ENCODE measurements at regions not wholly inside any gene's neighbourhood (a gene's known extent, or its start where the extent isn't known, plus 50 kb on each side); places are given as distances from the start of the nearest gene placed in this dataset.

GRCh38 chr2:117738991-117739839 lies 75.3 kb upstream of the DDX18 start:
- H3K36me3 ChIP-seq = no peaks in the 10 kb centered on the region
- intact Hi-C loops (cut with DNase I; ENCODE audit: low total_unique reads) = no loop called here
- no peak for TF ChIP-seq POLR2A (IDR thresholded peaks at IDR 0.05)
- no peak for TF ChIP-seq POLR2AphosphoS5 (IDR thresholded peaks at IDR 0.05)
- no peak for TF ChIP-seq CTCF (IDR thresholded peaks at IDR 0.05)
- H3K9me3 ChIP-seq = no peaks in the 10 kb centered on the region
- no peaks in the 10 kb centered on the region for H3K27me3 ChIP-seq
- H3K4me1 ChIP-seq = no peaks in the 10 kb centered on the region
- H3K27ac ChIP-seq = no peak overlapping the region
- H3K4me3 ChIP-seq = no peak overlapping the region
- DNase-seq (ENCODE audit: low spot score in 2 of 2) = no peak

GRCh38 chr2:117745537-117745936 lies 69.0 kb upstream of the DDX18 start:
- H3K9me3 ChIP-seq = no peaks in the 10 kb centered on the region
- no peaks in the 10 kb centered on the region for H3K36me3 ChIP-seq
- H3K4me3 ChIP-seq = no peak overlapping the region
- DNase-seq (ENCODE audit: low spot score in 2 of 2) = no peak
- H3K27me3 ChIP-seq = no peaks in the 10 kb centered on the region
- H3K27ac ChIP-seq = no peak overlapping the region
- intact Hi-C loops (cut with DNase I; ENCODE audit: low total_unique reads) = no loop called here
- TF ChIP-seq POLR2AphosphoS5 (IDR thresholded peaks at IDR 0.05) = no peak
- no peak for TF ChIP-seq CTCF (IDR thresholded peaks at IDR 0.05)
- TF ChIP-seq POLR2A (IDR thresholded peaks at IDR 0.05) = no peak
- H3K4me1 ChIP-seq = no peaks in the 10 kb centered on the region

- DNase-seq (ENCODE audit: low spot score in 2 of 2) = no peak
- intact Hi-C loops (cut with DNase I; ENCODE audit: low total_unique reads) = no loop called here
- no peaks in the 10 kb centered on the region for H3K4me1 ChIP-seq
- H3K36me3 ChIP-seq = no peaks in the 10 kb centered on the region
- H3K4me3 ChIP-seq = no peak overlapping the region
- H3K27ac ChIP-seq = no peak overlapping the region
- TF ChIP-seq POLR2A (IDR thresholded peaks at IDR 0.05) = no peak
- TF ChIP-seq POLR2AphosphoS5 (IDR thresholded peaks at IDR 0.05) = no peak
- TF ChIP-seq CTCF (IDR thresholded peaks at IDR 0.05) = no peak
- H3K27me3 ChIP-seq = no peaks in the 10 kb centered on the region
- no peaks in the 10 kb centered on the region for H3K9me3 ChIP-seq
Measured at GRCh38 chr2:117755768-117756167, 58.7 kb upstream of the DDX18 start.

GRCh38 chr2:117760916-117761315 lies 53.6 kb upstream of the DDX18 start:
- DNase-seq (ENCODE audit: low spot score in 2 of 2) = no peak
- no peaks in the 10 kb centered on the region for H3K27me3 ChIP-seq
- no peaks in the 10 kb centered on the region for H3K9me3 ChIP-seq
- no peaks in the 10 kb centered on the region for H3K4me1 ChIP-seq
- no peak overlapping the region for H3K4me3 ChIP-seq
- no peak for TF ChIP-seq POLR2A (IDR thresholded peaks at IDR 0.05)
- no peak for TF ChIP-seq CTCF (IDR thresholded peaks at IDR 0.05)
- no peak for TF ChIP-seq POLR2AphosphoS5 (IDR thresholded peaks at IDR 0.05)
- no peaks in the 10 kb centered on the region for H3K36me3 ChIP-seq
- H3K27ac ChIP-seq = no peak overlapping the region
- intact Hi-C loops (cut with DNase I; ENCODE audit: low total_unique reads) = no loop called here

GRCh38 chr2:117762454-117762853 lies 52.0 kb upstream of the DDX18 start:
- no peak for TF ChIP-seq POLR2A (IDR thresholded peaks at IDR 0.05)
- no peak for TF ChIP-seq CTCF (IDR thresholded peaks at IDR 0.05)
- TF ChIP-seq POLR2AphosphoS5 (IDR thresholded peaks at IDR 0.05) = no peak
- Histone ChIP-seq H3K27me3 (no peaks in the 10 kb centered on the region), H3K27ac (no peak overlapping the region), H3K4me3 (no peak overlapping the region), H3K9me3 (no peaks in the 10 kb centered on the region), H3K36me3 (no peaks in the 10 kb centered on the region), H3K4me1 (no peaks in the 10 kb centered on the region)
- intact Hi-C loops (cut with DNase I; ENCODE audit: low total_unique reads) = no loop called here
- DNase-seq (ENCODE audit: low spot score in 2 of 2) = no peak
